ENCODE measurements at regions not wholly inside any gene's neighbourhood (a gene's known extent, or its start where the extent isn't known, plus 50 kb on each side); places are given as distances from the start of the nearest gene placed in this dataset.

DNA sequence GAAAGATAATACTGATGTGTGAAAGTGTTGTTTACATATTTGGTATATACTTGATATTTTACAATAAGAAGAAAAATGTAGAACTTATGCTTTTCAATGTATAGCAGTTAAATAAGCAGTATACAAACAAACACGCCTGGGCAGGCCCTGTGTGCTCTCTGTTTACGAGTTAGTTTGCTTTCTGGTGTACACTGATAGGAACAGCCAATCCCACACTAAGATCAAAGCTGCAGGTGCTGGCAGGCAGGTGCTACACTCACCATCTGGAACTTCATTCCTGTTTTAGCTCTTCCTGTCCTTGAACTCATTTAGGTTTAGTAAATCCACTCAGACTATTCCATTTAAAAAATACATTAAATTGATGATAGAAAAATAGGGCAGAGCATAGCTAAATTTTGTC, 614.7 kb upstream of the ST8SIA4 start:
- no peak for DNase-seq (ENCODE audit: low spot score)
- TF ChIP-seq, protein P1, sequence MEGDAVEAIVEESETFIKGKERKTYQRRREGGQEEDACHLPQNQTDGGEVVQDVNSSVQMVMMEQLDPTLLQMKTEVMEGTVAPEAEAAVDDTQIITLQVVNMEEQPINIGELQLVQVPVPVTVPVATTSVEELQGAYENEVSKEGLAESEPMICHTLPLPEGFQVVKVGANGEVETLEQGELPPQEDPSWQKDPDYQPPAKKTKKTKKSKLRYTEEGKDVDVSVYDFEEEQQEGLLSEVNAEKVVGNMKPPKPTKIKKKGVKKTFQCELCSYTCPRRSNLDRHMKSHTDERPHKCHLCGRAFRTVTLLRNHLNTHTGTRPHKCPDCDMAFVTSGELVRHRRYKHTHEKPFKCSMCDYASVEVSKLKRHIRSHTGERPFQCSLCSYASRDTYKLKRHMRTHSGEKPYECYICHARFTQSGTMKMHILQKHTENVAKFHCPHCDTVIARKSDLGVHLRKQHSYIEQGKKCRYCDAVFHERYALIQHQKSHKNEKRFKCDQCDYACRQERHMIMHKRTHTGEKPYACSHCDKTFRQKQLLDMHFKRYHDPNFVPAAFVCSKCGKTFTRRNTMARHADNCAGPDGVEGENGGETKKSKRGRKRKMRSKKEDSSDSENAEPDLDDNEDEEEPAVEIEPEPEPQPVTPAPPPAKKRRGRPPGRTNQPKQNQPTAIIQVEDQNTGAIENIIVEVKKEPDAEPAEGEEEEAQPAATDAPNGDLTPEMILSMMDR (IDR thresholded peaks at IDR 0.05), result no peak
- no peak for ATAC-seq (ENCODE audit: low FRiP score)

DNA sequence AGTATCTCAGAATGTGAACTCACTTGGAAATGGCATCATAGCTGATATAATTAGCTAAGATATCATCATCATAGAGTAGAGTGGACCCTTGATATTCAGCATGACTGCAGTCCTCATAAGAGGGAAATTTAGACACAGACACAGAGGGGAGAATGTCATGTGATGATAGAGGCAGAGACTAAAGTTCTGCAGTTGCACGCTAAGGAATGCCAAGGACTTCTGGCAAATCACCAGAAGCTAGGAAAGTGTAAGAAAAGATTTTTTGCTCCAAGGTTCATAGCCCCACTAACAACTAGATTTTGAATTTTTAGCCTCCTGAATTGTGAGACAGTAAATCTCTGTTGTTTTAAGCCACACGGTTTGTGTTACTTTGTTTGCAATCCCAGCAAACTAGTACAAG, 612.6 kb upstream of the ST8SIA4 start:
- ATAC-seq (ENCODE audit: low FRiP score) (no peak), DNase-seq (ENCODE audit: low spot score) (no peak)
- TF ChIP-seq, protein P1 (IDR thresholded peaks at IDR 0.05), result no peak

DNA sequence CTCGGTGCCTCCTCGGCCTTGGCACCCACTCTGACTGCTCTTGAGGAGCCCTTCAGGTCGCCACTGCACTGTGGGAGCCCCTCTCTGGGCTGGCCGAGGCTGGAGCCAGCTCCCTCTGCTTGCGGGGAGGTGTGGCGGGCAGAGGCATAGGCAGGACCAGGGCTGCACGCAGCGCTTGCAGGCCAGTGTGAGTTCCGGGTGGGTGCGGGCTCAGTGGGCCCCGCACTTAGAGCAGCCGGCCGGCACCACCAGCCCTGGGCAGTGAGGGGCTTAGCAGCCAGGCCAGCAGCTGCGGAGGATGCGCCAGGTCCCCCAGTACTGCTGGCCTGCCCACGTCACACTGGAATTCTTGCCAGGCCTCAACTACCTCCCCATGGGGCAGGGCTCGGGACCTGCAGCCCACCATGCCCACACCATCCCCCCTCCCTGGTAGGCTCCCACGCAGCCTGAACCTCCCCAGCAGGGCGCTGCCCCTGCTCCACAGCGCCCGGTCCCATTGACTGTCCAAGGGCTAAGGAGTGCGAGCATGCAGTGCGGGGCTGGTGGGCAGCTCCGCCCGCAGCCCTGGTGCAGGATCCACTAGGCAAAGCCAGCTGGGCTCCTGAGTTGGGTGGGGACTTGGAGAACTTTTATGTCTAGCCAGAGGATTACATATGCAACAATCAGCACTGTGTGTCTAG, 602.9 kb upstream of the ST8SIA4 start:
- ATAC-seq (ENCODE audit: low FRiP score), result no peak

DNA sequence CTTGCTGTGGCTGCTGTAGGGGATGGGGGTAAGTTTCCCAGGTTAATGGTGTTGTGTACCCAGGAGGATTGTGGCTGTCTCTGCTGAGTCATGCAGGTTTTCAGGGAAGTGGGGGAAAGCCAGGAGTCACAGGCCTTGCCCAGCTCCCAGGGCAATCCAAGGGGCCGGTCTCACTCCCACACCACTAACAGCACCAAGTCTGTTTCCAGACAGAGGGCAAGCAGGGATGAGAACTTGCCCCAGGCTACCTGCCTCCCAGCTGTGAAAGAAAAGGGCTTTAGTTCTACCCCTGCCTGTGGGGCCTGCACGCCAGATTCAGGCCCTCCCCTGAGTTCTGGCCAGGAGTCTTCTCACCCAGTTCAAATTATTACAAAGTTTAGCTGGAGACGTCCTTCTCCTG, 579.8 kb upstream of the ST8SIA4 start:
- ATAC-seq (ENCODE audit: low FRiP score), result no peak
- no peak for DNase-seq (ENCODE audit: low spot score)
- TF ChIP-seq, protein P1 (IDR thresholded peaks at IDR 0.05), result no peak

More for the DNA sequence above, 602.9 kb upstream of the ST8SIA4 start:
- no peak for DNase-seq (ENCODE audit: low spot score)
- TF ChIP-seq, protein P1 (IDR thresholded peaks at IDR 0.05), result no peak

DNA sequence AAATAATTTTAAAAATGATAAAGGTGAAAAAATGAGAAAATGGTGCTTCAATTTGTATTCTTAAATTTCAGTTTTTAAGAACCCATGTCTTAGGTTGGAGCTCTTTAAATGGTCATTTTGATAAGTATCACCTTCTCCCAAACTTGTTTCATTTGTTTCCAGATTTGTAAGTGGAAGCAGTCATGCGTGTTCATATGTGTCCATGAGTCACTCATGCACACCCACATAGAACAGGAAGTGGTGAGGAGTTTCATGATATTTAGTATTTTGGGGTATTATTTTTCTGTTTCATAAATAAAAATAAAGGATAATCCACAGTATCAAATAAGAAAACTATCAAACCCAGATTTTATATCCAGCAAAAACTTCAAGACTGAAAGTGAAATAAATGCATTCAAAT, 570.4 kb upstream of the ST8SIA4 start:
- TF ChIP-seq, protein P1 (IDR thresholded peaks at IDR 0.05), result no peak
- ATAC-seq (ENCODE audit: low FRiP score), result no peak
- no peak for DNase-seq (ENCODE audit: low spot score)

DNA sequence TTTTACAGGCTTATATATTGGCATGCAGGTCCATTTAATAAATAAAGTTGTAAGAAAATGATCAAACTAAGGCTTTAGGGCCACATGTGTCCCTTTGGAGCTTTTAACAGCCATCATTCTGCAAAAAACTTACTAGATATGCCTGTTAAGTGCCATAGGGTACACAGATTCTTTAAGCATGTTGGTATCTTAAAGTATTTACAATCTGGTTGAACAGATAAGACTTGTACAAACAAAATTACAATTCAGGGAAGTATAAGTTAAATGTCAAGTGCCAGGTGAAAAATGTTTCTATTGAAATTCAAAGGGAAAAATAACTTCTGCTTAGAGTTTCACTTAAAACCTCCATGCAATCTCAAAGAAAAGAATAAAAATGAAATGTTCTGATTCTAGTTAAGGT, 558.4 kb upstream of the ST8SIA4 start:
- ATAC-seq (ENCODE audit: low FRiP score) (no peak), DNase-seq (ENCODE audit: low spot score) (no peak)
- TF ChIP-seq, protein P1 (IDR thresholded peaks at IDR 0.05), result no peak

DNA sequence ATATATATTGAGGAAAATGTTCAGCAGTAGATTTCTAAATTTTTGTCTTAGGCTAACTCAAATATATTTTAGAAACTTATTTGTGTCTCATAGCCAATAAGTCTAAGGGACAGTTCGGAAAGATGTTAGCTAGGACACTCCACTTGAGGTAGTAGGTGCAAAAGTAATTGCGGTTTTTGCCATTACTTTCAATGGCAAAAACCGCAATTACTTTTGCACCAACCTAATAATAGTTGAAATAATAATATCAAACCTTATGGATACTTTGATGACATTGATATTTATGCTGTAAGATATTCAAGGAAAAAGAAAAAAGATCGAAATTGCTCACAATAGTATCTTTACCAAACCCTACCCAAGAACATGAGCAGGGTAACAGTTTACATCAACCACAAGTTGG, 555.5 kb upstream of the ST8SIA4 start:
- DNase-seq (ENCODE audit: low spot score) (no peak), ATAC-seq (ENCODE audit: low FRiP score) (no peak)
- TF ChIP-seq, protein P1 (IDR thresholded peaks at IDR 0.05), result no peak
